Vagina (tissue), 2 donors: ENCODE measurements at regions not wholly inside any gene's neighbourhood (a gene's known extent, or its start where the extent isn't known, plus 50 kb on each side); places are given as distances from the start of the nearest gene placed in this dataset.

Source experiments
- DNase-seq, 2 donors: peaks; one replicate each; pipeline ENCODE4 v3.0.0-alpha.2; 2017; ENCODE audit errors: extremely low spot score in 2 of 2
- H3K27ac ChIP-seq: fragments of 200-600 bp; sonication (generic); one replicate; pipeline ENCODE4 v1.5.1; 2019
- H3K27me3 ChIP-seq: fragments of 200-600 bp; sonication (generic); one replicate; pipeline ENCODE4 v1.5.1; 2019
- H3K36me3 ChIP-seq, 2 donors: fragments of 200-600 bp; sonication (generic); one replicate each; pipeline ENCODE4 v1.5.1; 2017 to 2019
- H3K4me1 ChIP-seq: fragments of 200-600 bp; sonication (generic); one replicate; pipeline ENCODE4 v1.5.1; 2019
- H3K4me3 ChIP-seq, 2 donors: fragments of 200-600 bp; sonication (generic); 1 replicate in 1 of 2; 2 replicates in 1 of 2; pipeline ENCODE4 v1.5.1; 2016 to 2019
- H3K9me3 ChIP-seq: fragments of 200-600 bp; sonication (generic); one replicate; pipeline ENCODE4 v1.5.1; 2019
- CTCF ChIP-seq, 3 experiments: fragments of 450-650 bp in 2 of 3; fragments of 200-600 bp in 1 of 3; sonication (generic) in 1 of 3; IDR thresholded peaks; one replicate each; pipeline ENCODE4 v1.5.1; 2017 to 2019; ENCODE audit warnings: antibody characterized with exemption in 3 of 3, mild to moderate bottlenecking in 2 of 3, moderate library complexity in 2 of 3
- POLR2A ChIP-seq, 2 donors: fragments of 450-650 bp; IDR thresholded peaks; one replicate each; pipeline ENCODE4 v1.6.1; 2017; ENCODE audit warnings: antibody characterized with exemption in 2 of 2, mild to moderate bottlenecking in 2 of 2, moderate library complexity in 2 of 2
- POLR2AphosphoS5 ChIP-seq, 2 donors: sonication (generic); formaldehyde crosslinking; IDR thresholded peaks; one replicate each; pipeline ENCODE4 v1.9.0; 2017; ENCODE audit warnings: antibody characterized with exemption in 2 of 2, mild to moderate bottlenecking in 2 of 2, low read depth in 1 of 2; ENCODE audit not compliant: insufficient read depth in 1 of 2
- intact Hi-C: fragments of 100-400 bp; cut with DNase I; formaldehyde crosslinking; loops from one replicate; pipeline ENCODE4 v1.15.1; 2023

GRCh38 chr9:18422296-18423036, 51.5 kb upstream of the ADAMTSL1 start:
- intact Hi-C loops, result no loop called here

DNA sequence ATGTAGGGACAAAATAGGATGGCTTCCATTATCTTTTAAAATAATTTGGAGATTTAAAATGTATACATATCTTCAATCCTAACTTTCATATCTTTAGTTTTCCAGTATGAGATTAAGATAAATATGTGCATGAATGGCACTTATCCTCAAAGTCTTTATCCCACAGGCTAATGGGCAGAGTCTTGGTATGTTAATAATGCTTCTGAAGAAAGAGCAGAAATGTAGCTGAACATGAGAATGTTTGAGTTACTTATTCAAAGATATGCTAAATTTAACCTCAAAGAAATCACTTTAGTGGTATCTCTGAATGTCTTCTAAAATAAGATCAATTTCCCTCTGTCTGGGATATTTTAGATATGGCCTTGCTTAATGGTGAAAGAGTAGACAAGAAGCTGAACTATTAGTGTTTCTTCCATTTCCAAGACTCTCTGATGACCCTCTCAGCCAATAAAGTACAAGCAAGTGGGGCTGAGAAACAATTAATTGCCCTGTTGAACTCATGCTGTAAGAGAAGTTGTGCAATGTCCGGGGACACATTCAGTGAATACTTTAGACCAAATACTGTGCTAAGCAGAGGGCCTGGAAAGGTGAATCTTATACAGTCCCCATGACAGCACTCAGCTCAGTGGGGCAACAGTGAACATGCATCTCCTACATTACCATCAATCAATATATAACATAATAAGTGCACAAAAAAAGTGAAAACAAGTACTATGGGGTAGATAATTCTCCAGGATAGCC, 50.0 kb upstream of the ADAMTSL1 start:
- H3K27me3 ChIP-seq, result no peaks in the 10 kb centered on the region
- H3K27ac ChIP-seq, result no peak overlapping the region
- TF ChIP-seq POLR2AphosphoS5 (IDR thresholded peaks at IDR 0.05; ENCODE audit: insufficient read depth in 1 of 2, low read depth in 1 of 2), result no peak
- no peak for TF ChIP-seq CTCF (IDR thresholded peaks at IDR 0.05)
- no peak for TF ChIP-seq POLR2A (IDR thresholded peaks at IDR 0.05)
- no peak for DNase-seq
- H3K36me3 ChIP-seq, result no peaks in the 10 kb centered on the region
- no peaks in the 10 kb centered on the region for H3K9me3 ChIP-seq
- no peaks in the 10 kb centered on the region for H3K4me1 ChIP-seq
- no peak overlapping the region for H3K4me3 ChIP-seq
- intact Hi-C loops, result no loop called here

More at GRCh38 chr9:18422296-18423036, 51.5 kb upstream of the ADAMTSL1 start:
- no peak for DNase-seq
- Histone ChIP-seq H3K4me1 (no peaks in the 10 kb centered on the region), H3K27ac (no peak overlapping the region), H3K36me3 (no peaks in the 10 kb centered on the region), H3K9me3 (no peaks in the 10 kb centered on the region), H3K27me3 (no peaks in the 10 kb centered on the region), H3K4me3 (no peak overlapping the region)
- no peak for TF ChIP-seq POLR2AphosphoS5 (IDR thresholded peaks at IDR 0.05; ENCODE audit: insufficient read depth in 1 of 2, low read depth in 1 of 2)
- no peak for TF ChIP-seq CTCF (IDR thresholded peaks at IDR 0.05)
- TF ChIP-seq POLR2A (IDR thresholded peaks at IDR 0.05), result no peak
